Sciatic nerve (tissue), 2 donors: ENCODE measurements at regions not wholly inside any gene's neighbourhood (a gene's known extent, or its start where the extent isn't known, plus 50 kb on each side); places are given as distances from the start of the nearest gene placed in this dataset.

Source experiments
- ATAC-seq: fragments of 200-7000 bp; cut with Tn5 transposase; one replicate; pipeline ENCODE4 v1.9.1; 2020; ENCODE audit warnings: mild to moderate bottlenecking, moderate library complexity
- DNase-seq: peaks from one replicate; pipeline ENCODE4 v3.0.0-alpha.2; 2020; ENCODE audit warnings: low spot score
- intact Hi-C: fragments of 100-400 bp; cut with DNase I; formaldehyde crosslinking; loops from one replicate; pipeline ENCODE4 v1.14.2; 2022
- donor health status: DM: no; HTN: no; CAD: no.
- donor health status: DM: no; HTN: no; CAD: no.

- no peak for ATAC-seq
- no peak for DNase-seq
- intact Hi-C loops = no loop called here
These were observed 73.9 kb downstream of the WNT5A start for GRCh38 chr3:55413236-55413635.

DNA sequence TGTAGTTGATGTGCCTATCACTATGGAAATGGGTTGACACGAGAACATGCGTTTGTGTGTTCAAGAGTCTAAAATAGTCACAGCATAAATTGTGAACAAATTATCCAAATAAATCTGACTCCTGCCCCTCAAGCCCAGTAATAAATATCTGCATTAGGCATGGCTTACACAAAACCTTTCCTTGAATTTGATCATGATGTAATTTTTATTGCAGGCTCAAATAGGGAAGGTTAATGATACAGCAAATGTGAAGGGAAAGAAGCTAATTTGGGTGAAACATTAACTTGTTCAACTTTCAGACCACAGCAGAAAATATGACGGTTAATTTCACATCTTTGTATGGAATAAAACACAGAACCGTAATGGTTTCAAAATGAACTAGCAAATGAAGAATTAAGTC lies 74.6 kb downstream of the WNT5A start:
- ATAC-seq = no peak

DNA sequence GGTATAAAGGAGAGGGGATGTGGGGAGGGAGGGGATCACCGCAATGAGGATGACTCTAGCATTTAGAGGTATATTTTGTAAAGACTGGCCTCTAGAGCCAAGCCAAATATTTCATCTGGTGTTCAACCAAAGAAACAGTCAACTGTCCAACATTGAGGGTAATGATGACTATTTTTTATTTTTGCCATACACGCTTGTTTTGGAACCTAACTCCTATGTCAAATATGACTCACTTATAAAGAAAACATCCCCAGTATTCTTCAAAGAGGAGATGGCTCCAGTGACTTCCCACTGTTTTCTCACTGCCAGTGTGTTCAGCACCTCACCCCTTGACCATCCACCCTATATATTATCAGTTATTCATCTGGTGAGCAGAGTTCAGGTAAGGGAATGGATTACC lies 77.3 kb downstream of the WNT5A start:
- DNase-seq = no peak
- intact Hi-C loops = no loop called here
- ATAC-seq = no peak

More for the DNA sequence above, 74.6 kb downstream of the WNT5A start:
- intact Hi-C loops = no loop called here
- no peak for DNase-seq

DNA sequence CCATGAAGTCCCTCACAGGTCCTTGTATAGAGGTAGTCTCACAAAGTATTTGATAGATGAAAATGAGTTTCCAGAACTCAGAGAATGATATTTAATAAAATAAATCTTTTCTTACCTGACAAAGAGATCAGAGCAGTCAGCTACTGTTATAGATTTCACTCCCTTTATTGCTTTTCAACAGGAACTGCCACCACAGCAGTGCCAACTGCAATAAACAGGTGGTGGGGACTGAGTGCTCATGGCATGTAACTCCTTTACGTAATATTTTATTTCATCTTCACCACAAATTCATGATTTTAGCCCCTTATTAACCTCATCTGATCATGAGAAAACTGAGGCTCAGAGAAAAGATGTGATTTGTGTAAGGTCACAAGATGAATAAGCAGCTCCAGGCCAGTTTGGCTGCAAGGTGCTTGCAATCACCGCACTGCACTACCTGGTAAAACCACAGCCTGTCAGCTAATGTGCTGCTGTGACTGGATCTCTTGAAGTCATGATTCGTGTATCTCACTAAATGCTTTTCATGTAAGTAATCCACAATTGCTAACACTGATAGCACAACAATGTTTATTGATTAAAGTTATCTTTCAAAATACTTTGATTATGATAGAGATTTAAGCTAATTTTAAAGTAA lies 78.8 kb downstream of the WNT5A start:
- DNase-seq = no peak
- intact Hi-C loops = no loop called here
- no peak for ATAC-seq

DNA sequence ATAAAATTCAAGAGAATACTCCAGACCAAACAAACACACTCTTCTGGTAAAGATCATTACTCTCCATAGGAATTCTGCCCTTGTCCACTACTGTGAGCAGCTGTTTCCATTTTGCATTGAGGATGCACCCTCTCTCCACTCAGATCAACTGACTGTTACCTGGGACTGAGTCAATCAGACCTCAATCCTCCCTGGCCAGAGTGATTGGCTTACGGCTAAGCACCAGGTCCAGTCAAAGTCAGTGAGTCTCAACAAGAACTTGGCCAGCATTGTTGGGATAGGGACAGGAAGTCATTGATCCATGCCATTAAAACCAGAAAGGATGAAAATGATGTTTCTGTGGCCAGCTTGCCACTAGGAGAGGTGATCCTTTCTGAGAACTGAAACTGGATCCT lies 79.7 kb downstream of the WNT5A start:
- intact Hi-C loops = no loop called here
- DNase-seq = no peak

DNA sequence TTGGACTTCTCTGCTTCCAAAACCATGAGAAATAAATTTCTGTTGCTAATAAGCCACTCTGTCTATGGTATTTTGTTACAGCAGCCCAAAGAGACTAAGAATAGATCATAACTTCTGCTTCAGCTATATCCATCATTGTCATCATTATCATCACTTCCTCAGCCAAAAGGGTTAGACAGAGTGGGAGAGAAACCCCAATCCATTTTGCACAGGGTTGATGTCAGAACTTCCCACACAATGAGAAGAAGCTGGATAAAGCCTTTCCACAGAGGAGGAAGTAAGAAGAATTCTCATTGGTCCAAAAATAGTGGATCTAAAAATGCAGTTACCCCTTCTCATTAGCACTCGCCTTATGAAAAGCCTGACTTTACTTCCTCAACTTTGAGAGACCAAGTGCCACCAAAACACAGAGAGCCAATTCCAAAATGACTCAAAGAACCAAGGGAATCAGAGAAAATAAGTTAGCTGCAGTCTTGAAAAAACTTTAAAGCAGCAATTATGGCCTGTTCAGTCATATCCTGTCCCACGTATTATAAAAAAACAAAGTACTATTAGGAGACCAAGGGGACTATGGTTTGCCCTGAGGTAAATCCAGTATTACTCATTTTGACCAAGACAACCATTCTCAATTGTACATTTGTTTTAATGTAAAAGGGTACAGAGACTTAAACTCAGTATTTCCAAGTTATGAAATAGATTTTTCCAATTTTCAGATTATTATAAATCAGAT lies 80.2 kb downstream of the WNT5A start:
- DNase-seq = no peak
- ATAC-seq = no peak
- intact Hi-C loops = no loop called here

More for the DNA sequence above, 79.7 kb downstream of the WNT5A start:
- no peak for ATAC-seq

GRCh38 chr3:55405436-55405835 lies 81.7 kb downstream of the WNT5A start:
- no peak for ATAC-seq
- intact Hi-C loops = no loop called here
- no peak for DNase-seq

DNA sequence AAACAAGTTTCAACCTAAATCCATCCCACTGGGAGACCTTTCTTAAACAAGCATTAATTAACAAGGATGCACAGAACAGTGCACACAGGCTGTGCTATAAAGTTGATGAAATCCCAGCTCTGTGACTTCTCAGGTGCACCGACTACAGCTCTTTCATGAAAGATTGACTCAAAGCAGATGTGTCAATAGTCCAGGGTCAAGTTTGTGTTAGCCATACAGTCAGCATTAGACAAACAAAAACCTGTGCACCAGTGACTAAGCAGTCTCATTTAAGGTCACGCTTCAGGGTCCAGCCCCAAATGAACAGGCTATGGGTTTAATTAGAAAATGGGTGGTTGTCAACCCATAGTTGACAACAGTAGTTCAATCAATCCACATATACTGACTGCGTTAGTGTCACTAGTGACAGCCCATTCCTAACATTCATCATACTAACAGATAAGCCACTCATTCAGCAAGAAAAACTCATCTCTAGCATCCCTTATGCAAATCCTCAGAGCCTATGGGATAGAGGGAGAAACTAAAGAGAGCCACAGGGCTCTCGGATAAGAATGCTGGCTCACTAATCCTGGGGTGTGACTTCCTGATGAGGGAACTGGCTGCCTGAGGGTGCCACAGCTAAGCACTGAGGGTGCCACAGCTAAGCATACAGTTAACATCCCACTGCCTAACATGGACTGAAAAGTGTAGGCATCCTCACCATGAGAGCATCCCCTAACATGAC lies 84.1 kb downstream of the WNT5A start:
- DNase-seq (no peak), ATAC-seq (no peak)
- intact Hi-C loops = no loop called here

- intact Hi-C loops = no loop called here
- DNase-seq = no peak
- ATAC-seq = no peak
These were observed 106.5 kb downstream of the WNT5A start for GRCh38 chr3:55380561-55380960.

GRCh38 chr3:55376753-55377347 lies 110.3 kb downstream of the WNT5A start:
- ATAC-seq = no peak
- intact Hi-C loops = no loop called here
- DNase-seq = no peak

GRCh38 chr3:55373423-55373822 lies 113.7 kb downstream of the WNT5A start:
- intact Hi-C loops = no loop called here
- ATAC-seq (no peak), DNase-seq (no peak)

- intact Hi-C loops = no loop called here
- ATAC-seq (no peak), DNase-seq (no peak)
These were observed 116.8 kb downstream of the WNT5A start for GRCh38 chr3:55370272-55370671.

- intact Hi-C loops = no loop called here
- DNase-seq (no peak), ATAC-seq (no peak)
These were observed 117.8 kb downstream of the WNT5A start for GRCh38 chr3:55369141-55369847.

DNA sequence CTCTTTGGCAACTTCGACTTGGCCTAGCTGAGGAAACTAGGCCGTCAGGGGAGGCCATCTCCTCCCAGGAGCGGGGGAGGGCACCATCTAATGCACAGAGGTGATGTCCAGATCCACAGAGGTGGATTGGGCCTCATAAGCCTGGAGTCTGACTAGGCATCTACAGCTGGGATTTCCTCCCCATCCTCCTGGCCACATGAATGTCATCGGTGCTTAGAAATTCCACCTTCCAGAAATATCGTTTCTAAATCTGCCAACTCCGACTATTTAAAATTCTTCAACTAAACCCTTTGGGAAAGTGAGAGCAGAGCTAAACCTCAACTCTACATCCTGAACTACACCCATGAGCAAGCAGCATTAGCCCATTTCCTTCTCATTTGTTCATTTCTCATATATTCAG lies 118.7 kb downstream of the WNT5A start:
- intact Hi-C loops = no loop called here

GRCh38 chr3:55367384-55367783 lies 119.7 kb downstream of the WNT5A start:
- intact Hi-C loops = no loop called here
- ATAC-seq (no peak), DNase-seq (no peak)

More for the DNA sequence above, 118.7 kb downstream of the WNT5A start:
- ATAC-seq = no peak
- no peak for DNase-seq

DNA sequence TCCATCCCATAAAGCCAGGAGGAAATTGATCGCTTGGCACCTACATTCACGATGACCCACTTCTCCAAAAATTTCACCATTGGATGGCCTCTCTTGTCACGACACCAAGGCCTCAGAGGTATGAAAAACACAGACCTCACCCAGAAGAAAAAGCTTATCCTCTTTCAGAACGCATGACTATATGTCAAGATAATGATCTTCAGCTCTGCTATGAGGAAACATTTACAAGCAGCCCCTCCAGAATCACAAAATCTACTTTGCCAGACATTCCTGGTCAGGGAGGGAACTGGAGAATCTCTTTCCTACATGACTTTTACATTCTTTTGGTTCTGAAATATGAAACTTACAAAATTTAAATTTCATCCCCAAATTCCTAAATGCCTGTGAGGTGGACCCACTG lies 122.7 kb downstream of the WNT5A start:
- ATAC-seq (no peak), DNase-seq (no peak)
- intact Hi-C loops = no loop called here

- no peak for ATAC-seq
- intact Hi-C loops = no loop called here
- no peak for DNase-seq
These were observed 124.7 kb downstream of the WNT5A start for GRCh38 chr3:55362210-55362960.

GRCh38 chr3:55357796-55358195 lies 129.3 kb downstream of the WNT5A start:
- no peak for ATAC-seq
- no peak for DNase-seq
- intact Hi-C loops = no loop called here

DNA sequence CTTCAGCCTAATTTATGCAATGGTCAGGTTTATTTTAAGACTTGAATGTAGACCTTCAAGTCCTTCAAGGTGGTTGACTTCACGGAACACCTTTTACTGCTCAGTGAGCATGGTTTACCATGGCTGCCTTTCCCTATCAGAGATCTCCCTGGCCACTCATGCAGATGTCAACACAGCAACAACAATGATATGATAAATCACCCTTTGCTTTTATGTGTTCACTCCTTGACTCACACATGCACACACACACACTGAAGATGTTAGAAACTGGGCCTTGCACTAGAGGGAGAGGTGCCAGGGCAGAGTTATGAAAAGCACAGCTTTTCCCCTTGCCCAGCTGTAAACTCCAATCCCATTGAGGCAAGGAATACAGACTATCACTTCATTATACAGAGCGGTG lies 134.4 kb downstream of the WNT5A start:
- ATAC-seq (no peak), DNase-seq (no peak)
- intact Hi-C loops = loop anchor here (5.0 kb wide), 1 partner anchor 520 kb away; no protein-coding TSS in a partner anchor
